ENCODE measurements at regions not wholly inside any gene's neighbourhood (a gene's known extent, or its start where the extent isn't known, plus 50 kb on each side); places are given as distances from the start of the nearest gene placed in this dataset.

DNA sequence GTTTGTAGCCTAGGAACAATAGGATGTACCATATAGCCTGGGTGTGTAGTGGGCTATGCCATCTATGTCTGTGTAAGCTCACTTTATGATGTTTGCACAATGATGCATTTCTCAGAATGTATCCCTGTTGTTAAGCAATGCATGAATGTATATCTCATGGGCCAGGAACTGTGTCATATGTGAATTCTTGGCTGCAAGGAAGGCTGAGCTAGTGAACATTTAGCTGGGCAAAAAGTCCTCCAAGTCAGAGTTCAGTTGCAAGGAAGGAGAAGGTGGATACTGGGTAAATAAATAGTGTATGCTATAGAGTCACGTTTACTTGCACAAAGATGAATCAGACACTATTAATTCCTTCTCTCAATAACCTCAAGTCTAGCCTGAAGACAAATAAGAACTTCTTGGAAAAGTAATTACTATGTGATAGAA is 136.1 kb downstream of the EHF start:
- H3K4me1 ChIP-seq = no peaks in the 10 kb centered on the region
- WGBS, 5 donors = 61 to 83% (median 68%) methylated on average over 1 of the region's 1 CpG
- no peak for DNase-seq
- no peak overlapping the region for H3K4me3 ChIP-seq
- H3K27me3 ChIP-seq (replicated peaks in 1 of 7) = peaks cover 0 to 13% (median 0%) of the 10 kb centered on the region in 7 donors
- no peaks in the 10 kb centered on the region for H3K36me3 ChIP-seq
- H3K9me3 ChIP-seq = peaks cover 0 to 4% (median 0%) of the 10 kb centered on the region in 8 donors
- H3K27ac ChIP-seq = no peak overlapping the region
- TF ChIP-seq, protein P1, sequence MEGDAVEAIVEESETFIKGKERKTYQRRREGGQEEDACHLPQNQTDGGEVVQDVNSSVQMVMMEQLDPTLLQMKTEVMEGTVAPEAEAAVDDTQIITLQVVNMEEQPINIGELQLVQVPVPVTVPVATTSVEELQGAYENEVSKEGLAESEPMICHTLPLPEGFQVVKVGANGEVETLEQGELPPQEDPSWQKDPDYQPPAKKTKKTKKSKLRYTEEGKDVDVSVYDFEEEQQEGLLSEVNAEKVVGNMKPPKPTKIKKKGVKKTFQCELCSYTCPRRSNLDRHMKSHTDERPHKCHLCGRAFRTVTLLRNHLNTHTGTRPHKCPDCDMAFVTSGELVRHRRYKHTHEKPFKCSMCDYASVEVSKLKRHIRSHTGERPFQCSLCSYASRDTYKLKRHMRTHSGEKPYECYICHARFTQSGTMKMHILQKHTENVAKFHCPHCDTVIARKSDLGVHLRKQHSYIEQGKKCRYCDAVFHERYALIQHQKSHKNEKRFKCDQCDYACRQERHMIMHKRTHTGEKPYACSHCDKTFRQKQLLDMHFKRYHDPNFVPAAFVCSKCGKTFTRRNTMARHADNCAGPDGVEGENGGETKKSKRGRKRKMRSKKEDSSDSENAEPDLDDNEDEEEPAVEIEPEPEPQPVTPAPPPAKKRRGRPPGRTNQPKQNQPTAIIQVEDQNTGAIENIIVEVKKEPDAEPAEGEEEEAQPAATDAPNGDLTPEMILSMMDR (IDR thresholded peaks at IDR 0.05 in 8 of 11, conservative IDR thresholded peaks at IDR 0.05 in 3 of 11) = no peak
- TF ChIP-seq POLR2AphosphoS5 (IDR thresholded peaks at IDR 0.05) = no peak
- intact Hi-C loops (cut with DNase I; ENCODE audit: low total_unique reads) = no loop called here

DNA sequence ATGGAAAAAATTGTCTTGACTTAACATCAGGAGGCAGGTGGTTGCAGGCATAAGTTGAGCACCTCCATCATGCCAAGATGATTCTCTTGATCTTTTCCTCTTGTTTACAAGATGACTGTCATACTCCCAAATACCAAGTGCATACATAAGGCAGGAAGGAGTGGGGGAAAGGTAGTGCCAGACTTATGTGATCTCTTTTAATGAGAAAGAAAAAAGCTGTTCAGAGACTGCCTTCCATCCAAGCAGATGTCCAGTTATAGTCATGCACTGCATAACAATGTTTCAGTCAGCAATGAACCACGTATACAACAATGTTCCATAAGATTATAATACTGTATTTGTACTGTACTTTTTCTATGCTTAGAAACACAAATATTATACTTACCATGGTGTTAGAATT is 135.7 kb downstream of the EHF start:
- Histone ChIP-seq H3K36me3 (no peaks in the 10 kb centered on the region), H3K4me1 (no peaks in the 10 kb centered on the region), H3K9me3 (peaks cover 0 to 4% (median 0%) of the 10 kb centered on the region in 8 donors), H3K27ac (no peak overlapping the region), H3K27me3 (replicated peaks in 1 of 7) (peaks cover 0 to 13% (median 0%) of the 10 kb centered on the region in 7 donors), H3K4me3 (no peak overlapping the region)
- 58 to 77% (median 67%) methylated on average over 1 of the region's 1 CpG for WGBS, 5 donors
- DNase-seq = no peak
- intact Hi-C loops (cut with DNase I; ENCODE audit: low total_unique reads) = no loop called here
- TF ChIP-seq, protein P1 (IDR thresholded peaks at IDR 0.05 in 8 of 11, conservative IDR thresholded peaks at IDR 0.05 in 3 of 11) = no peak
- no peak for TF ChIP-seq POLR2A (IDR thresholded peaks at IDR 0.05)
- TF ChIP-seq POLR2AphosphoS5 (IDR thresholded peaks at IDR 0.05) = no peak

DNA sequence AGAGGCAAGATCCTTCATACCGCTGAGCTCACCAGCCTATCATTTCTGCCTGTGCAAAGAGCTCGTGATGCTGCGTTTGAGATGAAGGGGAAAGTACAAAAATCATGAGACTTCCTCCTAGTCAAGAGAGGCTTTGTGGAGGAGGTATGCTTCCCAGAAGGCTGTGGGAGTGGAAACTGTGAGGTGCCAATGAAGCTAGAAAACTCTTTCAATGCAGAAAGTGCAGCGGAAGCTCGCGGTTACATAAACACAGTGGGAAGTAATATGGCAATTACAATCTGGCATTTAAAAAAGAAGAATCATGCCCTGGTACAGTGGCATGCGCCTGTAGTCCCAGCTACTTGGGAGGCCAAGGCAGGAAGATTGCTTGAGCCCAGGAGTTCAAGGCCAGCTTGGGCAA is 134.8 kb downstream of the EHF start:
- Histone ChIP-seq H3K4me3 (no peak overlapping the region), H3K36me3 (no peaks in the 10 kb centered on the region), H3K27ac (no peak overlapping the region), H3K9me3 (peaks cover 0 to 4% (median 0%) of the 10 kb centered on the region in 8 donors), H3K4me1 (no peaks in the 10 kb centered on the region), H3K27me3 (replicated peaks in 1 of 7) (peaks cover 0 to 13% (median 0%) of the 10 kb centered on the region in 7 donors)
- intact Hi-C loops (cut with DNase I; ENCODE audit: low total_unique reads) = no loop called here
- no peak for DNase-seq
- WGBS, 5 donors = 79 to 87% (median 85%) methylated on average over 7 of the region's 7 CpGs
- TF ChIP-seq POLR2AphosphoS5 (IDR thresholded peaks at IDR 0.05) = no peak
- TF ChIP-seq, protein P1 (IDR thresholded peaks at IDR 0.05 in 8 of 11, conservative IDR thresholded peaks at IDR 0.05 in 3 of 11) = no peak
- no peak for TF ChIP-seq POLR2A (IDR thresholded peaks at IDR 0.05)

DNA sequence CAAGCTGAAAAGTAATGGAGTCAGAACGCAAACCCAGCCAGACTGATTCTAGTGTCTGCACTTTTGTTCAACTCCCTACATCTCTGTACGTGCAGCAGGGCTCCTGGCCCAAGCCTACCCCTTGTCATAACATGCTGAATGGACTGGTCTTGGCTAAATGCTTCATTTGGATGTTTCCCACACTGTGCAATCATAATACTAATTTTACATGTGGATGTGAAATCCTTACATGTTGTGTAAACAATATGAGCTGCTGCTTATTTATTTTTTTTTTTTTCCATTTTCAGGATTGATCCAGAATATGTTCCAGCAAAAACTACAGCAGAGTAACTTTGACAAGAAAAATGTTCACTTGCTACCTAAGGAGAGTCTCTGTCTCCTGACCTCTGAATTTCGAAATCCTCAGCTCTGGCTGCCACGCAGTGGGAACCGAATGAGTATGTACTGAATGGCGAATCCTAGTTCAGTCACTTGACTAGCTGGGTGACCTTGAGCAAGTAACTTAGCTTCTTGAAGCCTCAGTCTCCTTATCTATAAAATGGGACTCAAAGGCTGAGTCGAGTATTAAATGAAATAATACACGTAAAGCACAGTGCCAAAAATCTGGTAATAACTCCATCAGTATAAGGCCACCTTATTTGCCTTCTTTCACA is 133.4 kb downstream of the EHF start:
- H3K9me3 ChIP-seq = no peaks in the 10 kb centered on the region
- no peak for DNase-seq
- H3K4me3 ChIP-seq = no peak overlapping the region
- H3K27ac ChIP-seq = no peak overlapping the region
- TF ChIP-seq, protein P1 (IDR thresholded peaks at IDR 0.05 in 8 of 11, conservative IDR thresholded peaks at IDR 0.05 in 3 of 11) = no peak
- TF ChIP-seq POLR2A (IDR thresholded peaks at IDR 0.05) = no peak
- TF ChIP-seq POLR2AphosphoS5 (IDR thresholded peaks at IDR 0.05) = no peak
- H3K27me3 ChIP-seq (replicated peaks in 1 of 7) = peaks cover 0 to 13% (median 0%) of the 10 kb centered on the region in 7 donors
- H3K4me1 ChIP-seq = no peaks in the 10 kb centered on the region
- WGBS, 5 donors = 80 to 87% (median 84%) methylated on average over 8 of the region's 8 CpGs
- H3K36me3 ChIP-seq = no peaks in the 10 kb centered on the region
- intact Hi-C loops (cut with DNase I; ENCODE audit: low total_unique reads) = no loop called here

All from spleen (tissue), 11 donors.